HepG2 (cell line): ENCODE measurements at regions not wholly inside any gene's neighbourhood (a gene's known extent, or its start where the extent isn't known, plus 50 kb on each side); places are given as distances from the start of the nearest gene placed in this dataset.

ENCODE experiments used
- ATAC-seq: fragments of 200-7000 bp; cut with Tn5 transposase; 3 replicates; pipeline ENCODE4 v1.9.1; 2020; ENCODE audit warnings: mild to moderate bottlenecking, moderate library complexity
- BruUV-seq: library from RNA; stranded (reverse); fragments of 400-500 nt; replicated peaks from 2 replicates; lab custom pipeline; 2021; lab: Mats Ljungman, UMichigan
- CTCF ChIA-PET: fragments of 300-600 bp; formaldehyde crosslinking; extraction: SDS; loops from one replicate; lab custom pipeline; 2021; ENCODE audit warnings: low total read pairs, inconsistent platforms, low intra/inter-chr PET ratio; lab: Yijun Ruan, JAX
- POLR2A ChIA-PET: fragments of 350-600 bp; sonication (Branson Sonifier 250); formaldehyde crosslinking; loops from one replicate; lab custom pipeline; 2020; ENCODE audit warnings: antibody characterized with exemption, inconsistent platforms; lab: Yijun Ruan, JAX
- DNase-seq: peaks from one replicate; pipeline ENCODE4 v3.0.0-alpha.2; 2015; ENCODE audit warnings: low spot score
- FAIRE-seq: peaks from 3 replicates; lab custom pipeline; 2011; peaks lifted over from hg19 to GRCh38; lab: Jason Lieb, UNC
- H2AFZ ChIP-seq: one replicate; pipeline ENCODE4 v1.6.1; 2011; ENCODE audit warnings: low read length, inconsistent platforms
- H3K27ac ChIP-seq: fragments of 300-600 bp; 3 replicates; pipeline ENCODE4 v1.8.0; 2011; ENCODE audit warnings: mixed run types, mild to moderate bottlenecking, mixed read lengths, low read length, inconsistent platforms; ENCODE audit not compliant: insufficient read depth; ENCODE audit errors: extremely low read length
- H3K27me3 ChIP-seq, 2 experiments: fragments of 200-600 bp in 1 of 2; 2 replicates in 1 of 2; 3 replicates in 1 of 2; pipeline versions ENCODE4 v1.6.0 to v1.8.0; 2011; ENCODE audit warnings: low read length in 2 of 2, mild to moderate bottlenecking in 2 of 2, moderate library complexity in 2 of 2, inconsistent platforms in 1 of 2; ENCODE audit not compliant: insufficient read depth in 2 of 2, control insufficient read depth in 1 of 2
- H3K36me3 ChIP-seq, 2 experiments: fragments of 200-600 bp in 1 of 2; replicated peaks in 1 of 2; 2 replicates in 1 of 2; 3 replicates in 1 of 2; pipeline versions ENCODE4 v1.5.1 to v1.8.0; 2011; ENCODE audit warnings: low read length in 2 of 2, inconsistent platforms in 1 of 2; ENCODE audit not compliant: insufficient read depth in 2 of 2, control insufficient read depth in 1 of 2
- H3K4me1 ChIP-seq: 2 replicates; pipeline ENCODE4 v1.5.1; 2012; ENCODE audit warnings: low read length, inconsistent platforms; ENCODE audit not compliant: insufficient read depth
- H3K4me2 ChIP-seq: 2 replicates; pipeline ENCODE4 v1.6.0; 2011; ENCODE audit warnings: low read depth, low read length, inconsistent platforms
- H3K4me3 ChIP-seq, 3 experiments: fragments of 200-600 bp in 1 of 3; sonication (generic), shearing (Covaris generic) in 1 of 3; replicated peaks in 1 of 3; 2 replicates each; pipeline ENCODE4 v1.5.1; 2011 to 2016; ENCODE audit warnings: low read length in 3 of 3, inconsistent platforms in 2 of 3, low read depth in 2 of 3, mild to moderate bottlenecking in 2 of 3, control low read depth in 1 of 3, mixed read lengths in 1 of 3; ENCODE audit not compliant: insufficient read depth in 1 of 3
- H3K79me2 ChIP-seq: one replicate; pipeline ENCODE4 v1.6.1; 2011; ENCODE audit warnings: low read length, inconsistent platforms; ENCODE audit not compliant: insufficient read depth
- H3K9ac ChIP-seq: 2 replicates; pipeline ENCODE4 v1.6.0; 2011; ENCODE audit warnings: mild to moderate bottlenecking, low read depth, low read length, inconsistent platforms; ENCODE audit not compliant: insufficient read depth
- H3K9me3 ChIP-seq: 2 replicates; pipeline ENCODE4 v1.5.1; 2012; ENCODE audit warnings: mild to moderate bottlenecking, low read length
- H4K20me1 ChIP-seq: 2 replicates; pipeline ENCODE4 v1.6.0; 2011; ENCODE audit warnings: inconsistent platforms, mild to moderate bottlenecking, low read length, moderate library complexity; ENCODE audit not compliant: insufficient read depth
- CTCF ChIP-seq: sonication (generic); formaldehyde crosslinking; IDR thresholded peaks from 2 replicates; pipeline ENCODE4 v1.5.0; 2020; ENCODE audit warnings: mild to moderate bottlenecking, missing genetic modification reagents, moderate library complexity
- GLMP ChIP-seq: sonication (generic); formaldehyde crosslinking; IDR thresholded peaks from 2 replicates; pipeline ENCODE4 v1.9.0; 2021; ENCODE audit warnings: missing genetic modification reagents, mild to moderate bottlenecking, borderline replicate concordance
- HNRNPK ChIP-seq: fragments of 200-400 bp; formaldehyde crosslinking; IDR thresholded peaks from 2 replicates; pipeline ENCODE4 v1.6.1; 2018; ENCODE audit warnings: low read length, low read depth, moderate library complexity, mild to moderate bottlenecking; ENCODE audit not compliant: poor library complexity, severe bottlenecking
- ZNF792 ChIP-seq: IDR thresholded peaks from 2 replicates; pipeline ENCODE4 v1.6.1; 2016
- WGBS: methylation state at CpG from one replicate; pipeline ENCODE4 v1.1.6; 2017; ENCODE audit warnings: low lambda C conversion rate; 5-methylcytosine and 5-hydroxymethylcytosine counted together
- in situ Hi-C: cut with HindIII; loops from 2 replicates; pipeline ENCODE4 v1.10.0; 2017; ENCODE audit warnings: low pct_unique_long_range_greater_than_20kb; ENCODE audit not compliant: extremely low pct_ligation_motif_present
- intact Hi-C: fragments of 100-400 bp; cut with micrococcal nuclease; formaldehyde crosslinking; loops from one replicate; pipeline ENCODE4 v1.10.0; 2022; ENCODE audit not compliant: unreplicated experiment

DNA sequence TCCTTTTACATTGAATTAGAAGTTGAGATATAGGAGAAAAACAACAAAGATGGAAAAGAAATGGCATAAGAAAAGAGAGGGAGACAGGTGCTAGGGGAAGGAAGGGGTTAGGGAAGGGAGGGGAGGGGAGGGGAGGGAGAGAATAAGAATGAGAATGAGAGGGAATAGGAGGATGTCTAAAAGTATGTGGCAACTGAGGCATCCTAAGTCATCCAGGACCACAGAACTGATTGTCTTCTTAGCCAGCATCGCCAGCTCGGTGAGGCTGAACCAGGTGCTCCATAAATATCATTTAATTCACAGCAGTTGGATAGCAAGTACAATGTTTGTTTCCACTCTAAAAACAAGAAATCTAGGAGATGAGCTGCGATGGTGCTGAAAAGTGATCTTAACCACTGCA is 393.5 kb downstream of the TMEM182 start:
- Histone ChIP-seq H4K20me1 (no peaks in the 10 kb centered on the region), H3K36me3 (no peaks in the 10 kb centered on the region), H3K4me3 (no peak overlapping the region), H3K9me3 (no peaks in the 10 kb centered on the region), H3K4me1 (no peaks in the 10 kb centered on the region), H3K27ac (no peak overlapping the region), H3K4me2 (no peak overlapping the region), H2AFZ (no peak overlapping the region), H3K27me3 (peaks cover 0 to 3% of the 10 kb centered on the region in 2 experiments; a peak in 1 of 5 replicates), H3K9ac (no peak overlapping the region), H3K79me2 (no peaks in the 10 kb centered on the region)
- in situ Hi-C loops: loop anchor here (25.0 kb wide), 1 partner anchor 1782 kb away; no protein-coding TSS in a partner anchor
- DNase-seq: no peak
- FAIRE-seq: no peak
- no peak for ATAC-seq
- intact Hi-C loops: no loop called here
- POLR2A ChIA-PET: no interaction called here
- no TSS peak for BruUV-seq
- WGBS: 0% methylated on average over 3 of the region's 3 CpGs
- TF ChIP-seq GLMP (CRISPR knock-in tag) (no peak), HNRNPK (peak; percentile 92)
- CTCF ChIA-PET: no interaction called here

GRCh38 chr2:103159018-103159417 is 397.2 kb downstream of the TMEM182 start:
- no peak overlapping the region for H3K4me3 ChIP-seq
- no peaks in the 10 kb centered on the region for H3K9me3 ChIP-seq
- no peaks in the 10 kb centered on the region for H3K36me3 ChIP-seq
- no peaks in the 10 kb centered on the region for H3K79me2 ChIP-seq
- no peak for DNase-seq
- in situ Hi-C loops: loop anchor here (25.0 kb wide), 1 partner anchor 1778 kb away; no protein-coding TSS in a partner anchor
- ChIA-PET POLR2A (no interaction called here), CTCF (no interaction called here)
- no peaks in the 10 kb centered on the region for H3K4me1 ChIP-seq
- ATAC-seq: peak; percentile 50; the same call in 2 of the 3 replicates
- no peak for FAIRE-seq
- H4K20me1 ChIP-seq: no peaks in the 10 kb centered on the region
- intact Hi-C loops: no loop called here
- WGBS: 2% methylated on average over 3 of the region's 3 CpGs
- no peak overlapping the region for H3K27ac ChIP-seq
- H2AFZ ChIP-seq: no peak overlapping the region
- no peaks in the 10 kb centered on the region for H3K27me3 ChIP-seq
- no peak overlapping the region for H3K9ac ChIP-seq
- BruUV-seq: no TSS peak
- TF ChIP-seq CTCF (CRISPR knock-in tag) (peak; percentile 19; the same call in 1 of the 2 replicates), ZNF792 (CRISPR knock-in tag) (no peak)
- H3K4me2 ChIP-seq: no peak overlapping the region
